ENCODE measurements at regions not wholly inside any gene's neighbourhood (a gene's known extent, or its start where the extent isn't known, plus 50 kb on each side); places are given as distances from the start of the nearest gene placed in this dataset.

GRCh38 chr5:117881426-117882230 lies 1106.7 kb downstream of the DTWD2 start:
- TF ChIP-seq POLR2AphosphoS5 (IDR thresholded peaks at IDR 0.05; ENCODE audit: low read depth, low read length): no peak
- TF ChIP-seq POLR2A (IDR thresholded peaks at IDR 0.05; ENCODE audit: low read depth, low read length): no peak
- TF ChIP-seq TAF1 (IDR thresholded peaks at IDR 0.05; ENCODE audit: borderline replicate concordance, low read depth, low read length): no peak

Measured in GM12892 (cell line).